ENCODE measurements at regions not wholly inside any gene's neighbourhood (a gene's known extent, or its start where the extent isn't known, plus 50 kb on each side); places are given as distances from the start of the nearest gene placed in this dataset.
A peak's percentile ranks its signal among the peaks of the same experiment; 100 is the strongest.
"Not testable (repeated sequence)": the region's sequence is repeated elsewhere in the genome, so short reads cannot be mapped to it uniquely, and the experiment has no call there.

DNA sequence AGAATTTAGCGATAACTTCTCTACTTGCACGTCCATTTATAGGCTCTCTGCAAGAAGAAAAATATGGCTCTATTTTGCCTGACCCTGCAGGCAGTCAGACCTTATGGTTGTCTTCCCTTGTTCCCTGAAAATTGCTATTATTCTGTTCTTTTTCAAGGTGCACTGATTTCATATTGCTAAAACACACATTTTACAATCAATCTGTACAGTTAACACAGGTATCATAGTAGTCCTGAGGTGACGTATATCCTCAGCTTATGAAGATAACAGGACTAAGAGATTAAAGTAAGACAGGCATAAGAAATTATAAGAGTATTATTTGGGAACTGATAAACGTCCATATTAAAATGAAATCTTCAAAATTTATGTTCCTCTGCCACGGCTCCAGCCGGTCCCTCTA, 197.0 kb downstream of the SLCO4C1 start:
- Histone ChIP-seq H3K27ac (ENCODE audit: extremely low read length, insufficient read depth, low read length) (peak overlapping the region; percentile 90), H3K9me3 (ENCODE audit: low read length) (peaks cover 14% of the 10 kb centered on the region; the same call in 1 of the 2 replicates), H3K4me1 (ENCODE audit: insufficient read depth, low read length) (peaks cover 45% of the 10 kb centered on the region)
- BruUV-seq (replicated peaks); H3K4me2 ChIP-seq (ENCODE audit: low read depth, low read length); H2AFZ ChIP-seq (ENCODE audit: low read length); ATAC-seq; FAIRE-seq; intact Hi-C loops (cut with micrococcal nuclease; ENCODE audit: unreplicated experiment); in situ Hi-C loops (cut with HindIII; ENCODE audit: extremely low pct_ligation_motif_present, low pct_unique_long_range_greater_than_20kb); CTCF ChIA-PET (ENCODE audit: low intra/inter-chr PET ratio, low total read pairs); H4K20me1 ChIP-seq (ENCODE audit: insufficient read depth, low read length); DNase-seq (ENCODE audit: low spot score); H3K27me3 ChIP-seq (ENCODE audit: control insufficient read depth in 1 of 2, insufficient read depth in 2 of 2, low read length in 2 of 2); H3K79me2 ChIP-seq (ENCODE audit: insufficient read depth, low read length); H3K36me3 ChIP-seq (replicated peaks in 1 of 2; ENCODE audit: control insufficient read depth in 1 of 2, insufficient read depth in 2 of 2, low read length in 2 of 2); H3K4me3 ChIP-seq (replicated peaks in 1 of 3; ENCODE audit: insufficient read depth in 1 of 3, low read depth in 2 of 3, low read length in 3 of 3); H3K9ac ChIP-seq (ENCODE audit: insufficient read depth, low read depth, low read length): not testable (repeated sequence)
- 0 out of 2 replicates have a peak, but pooled peaks have one; percentile 3 for TF ChIP-seq PRMT3 (CRISPR knock-in tag; IDR thresholded peaks at IDR 0.05; ENCODE audit: borderline replicate concordance, low read depth)
- TF ChIP-seq ZNF33A (CRISPR knock-in tag; IDR thresholded peaks at IDR 0.05; ENCODE audit: borderline replicate concordance): peak; percentile 93; the same call in 1 of the 2 replicates
- POLR2A ChIA-PET: interaction anchor here (1.4 kb wide), 1 partner anchor 124 kb away, joined by 7 read pairs; no protein-coding TSS in a partner anchor
- WGBS (ENCODE audit: low lambda C conversion rate): 95% methylated on average over 6 of the region's 6 CpGs

DNA sequence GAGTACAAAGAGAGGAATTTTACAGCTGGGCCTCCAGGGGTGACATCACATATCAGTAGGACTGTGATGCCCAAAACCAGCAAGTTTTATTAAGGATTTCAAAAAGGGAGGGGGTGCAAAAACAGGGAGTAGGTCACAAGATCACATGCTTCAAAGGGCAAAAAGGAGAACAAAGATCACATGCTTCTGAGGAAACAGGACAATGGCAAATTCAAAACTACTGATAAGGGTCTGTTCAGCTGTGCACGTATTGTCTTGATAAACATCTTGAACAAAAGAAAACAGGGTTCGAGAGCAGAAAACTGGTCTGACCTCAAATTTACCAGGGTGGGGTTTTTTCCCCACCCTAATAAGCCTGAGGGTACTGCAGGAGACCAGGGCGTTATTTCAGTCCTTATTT, 197.5 kb downstream of the SLCO4C1 start:
- H3K4me3 ChIP-seq (replicated peaks in 1 of 3; ENCODE audit: insufficient read depth in 1 of 3, low read depth in 2 of 3, low read length in 3 of 3); H3K9ac ChIP-seq (ENCODE audit: insufficient read depth, low read depth, low read length); H3K36me3 ChIP-seq (replicated peaks in 1 of 2; ENCODE audit: control insufficient read depth in 1 of 2, insufficient read depth in 2 of 2, low read length in 2 of 2); intact Hi-C loops (cut with micrococcal nuclease; ENCODE audit: unreplicated experiment); H3K4me2 ChIP-seq (ENCODE audit: low read depth, low read length); BruUV-seq (replicated peaks); DNase-seq (ENCODE audit: low spot score); H4K20me1 ChIP-seq (ENCODE audit: insufficient read depth, low read length); H3K27ac ChIP-seq (ENCODE audit: extremely low read length, insufficient read depth, low read length); CTCF ChIA-PET (ENCODE audit: low intra/inter-chr PET ratio, low total read pairs); in situ Hi-C loops (cut with HindIII; ENCODE audit: extremely low pct_ligation_motif_present, low pct_unique_long_range_greater_than_20kb); FAIRE-seq; ATAC-seq; H2AFZ ChIP-seq (ENCODE audit: low read length); H3K27me3 ChIP-seq (ENCODE audit: control insufficient read depth in 1 of 2, insufficient read depth in 2 of 2, low read length in 2 of 2); POLR2A ChIA-PET; H3K79me2 ChIP-seq (ENCODE audit: insufficient read depth, low read length); TF ChIP-seq SOX6 (IDR thresholded peaks at IDR 0.05): not testable (repeated sequence)
- Histone ChIP-seq H3K4me1 (ENCODE audit: insufficient read depth, low read length) (peaks cover 40% of the 10 kb centered on the region), H3K9me3 (ENCODE audit: low read length) (peaks cover 14% of the 10 kb centered on the region; the same call in 1 of the 2 replicates)
- WGBS (ENCODE audit: low lambda C conversion rate): 86% methylated on average over 3 of the region's 3 CpGs
- TF ChIP-seq PRMT3 (CRISPR knock-in tag; IDR thresholded peaks at IDR 0.05; ENCODE audit: borderline replicate concordance, low read depth) (0 out of 2 replicates have a peak, but pooled peaks have one; percentile 11), SOX5 (CRISPR knock-in tag; IDR thresholded peaks at IDR 0.05; ENCODE audit: borderline replicate concordance) (peak; percentile 52; the same call in 1 of the 2 replicates), SOX6 (CRISPR knock-in tag; IDR thresholded peaks at IDR 0.05) (peak; percentile 69), SOX13 (IDR thresholded peaks at IDR 0.05) (peak; percentile 61; the same call in 1 of the 2 replicates), SOX13 (CRISPR knock-in tag; conservative IDR thresholded peaks at IDR 0.05 in 1 of 2, IDR thresholded peaks at IDR 0.05 in 1 of 2) (peak in 1 of 2 experiments; percentile 93; a peak in 2 of 4 replicates)
- TF ChIP-seq, protein P1, sequence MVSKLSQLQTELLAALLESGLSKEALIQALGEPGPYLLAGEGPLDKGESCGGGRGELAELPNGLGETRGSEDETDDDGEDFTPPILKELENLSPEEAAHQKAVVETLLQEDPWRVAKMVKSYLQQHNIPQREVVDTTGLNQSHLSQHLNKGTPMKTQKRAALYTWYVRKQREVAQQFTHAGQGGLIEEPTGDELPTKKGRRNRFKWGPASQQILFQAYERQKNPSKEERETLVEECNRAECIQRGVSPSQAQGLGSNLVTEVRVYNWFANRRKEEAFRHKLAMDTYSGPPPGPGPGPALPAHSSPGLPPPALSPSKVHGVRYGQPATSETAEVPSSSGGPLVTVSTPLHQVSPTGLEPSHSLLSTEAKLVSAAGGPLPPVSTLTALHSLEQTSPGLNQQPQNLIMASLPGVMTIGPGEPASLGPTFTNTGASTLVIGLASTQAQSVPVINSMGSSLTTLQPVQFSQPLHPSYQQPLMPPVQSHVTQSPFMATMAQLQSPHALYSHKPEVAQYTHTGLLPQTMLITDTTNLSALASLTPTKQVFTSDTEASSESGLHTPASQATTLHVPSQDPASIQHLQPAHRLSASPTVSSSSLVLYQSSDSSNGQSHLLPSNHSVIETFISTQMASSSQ (IDR thresholded peaks at IDR 0.05; ENCODE audit: low read depth): not testable (repeated sequence)
- TF ChIP-seq, protein P1 (CRISPR knock-in tag; IDR thresholded peaks at IDR 0.05; ENCODE audit: borderline replicate concordance): peak; percentile 24; the same call in 1 of the 2 replicates
